ENCODE measurements at regions not wholly inside any gene's neighbourhood (a gene's known extent, or its start where the extent isn't known, plus 50 kb on each side); places are given as distances from the start of the nearest gene placed in this dataset.
"Not testable (repeated sequence)": the region's sequence is repeated elsewhere in the genome, so short reads cannot be mapped to it uniquely, and the experiment has no call there.

DNA sequence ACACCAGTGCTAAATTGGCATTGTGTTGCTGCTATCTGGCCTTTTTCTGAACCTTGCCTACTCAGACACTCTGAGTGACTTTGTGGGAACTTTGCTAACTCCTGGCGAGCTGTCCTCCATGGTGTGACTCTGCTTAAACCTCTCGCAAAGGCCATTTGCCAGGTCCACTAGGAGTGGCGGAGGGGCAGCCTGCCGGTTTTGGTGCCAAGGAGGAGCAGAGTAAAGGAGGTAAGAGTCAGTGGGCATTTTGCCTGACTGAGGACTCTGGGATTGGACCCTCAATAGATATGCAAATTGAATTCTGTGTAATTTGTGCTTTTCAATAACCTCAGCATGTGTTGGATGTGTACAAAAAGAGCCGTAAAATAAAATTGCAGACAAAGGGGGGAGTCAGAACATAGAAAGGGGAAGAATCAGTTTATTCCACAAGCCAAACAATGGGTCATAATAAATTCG lies 386.6 kb upstream of the NFIA start:
- Histone ChIP-seq H4K20me1 (ENCODE audit: insufficient read depth) (no peaks in the 10 kb centered on the region), H3K27me3 (ENCODE audit: insufficient read depth, low read depth) (no peaks in the 10 kb centered on the region), H3K27ac (no peak overlapping the region), H3K4me2 (no peak overlapping the region), H3K79me2 (ENCODE audit: insufficient read depth, low read depth) (no peaks in the 10 kb centered on the region), H3K9ac (no peak overlapping the region), H3K4me1 (ENCODE audit: low read depth, poor library complexity, severe bottlenecking) (no peaks in the 10 kb centered on the region), H3K4me3 (IDR thresholded peaks at IDR 0.05; ENCODE audit: insufficient read depth, low read depth, low read length) (no peak overlapping the region), H2AFZ (ENCODE audit: low read depth) (no peak overlapping the region), H3K36me3 (ENCODE audit: insufficient read depth) (no peaks in the 10 kb centered on the region)
- TF ChIP-seq, protein P1, sequence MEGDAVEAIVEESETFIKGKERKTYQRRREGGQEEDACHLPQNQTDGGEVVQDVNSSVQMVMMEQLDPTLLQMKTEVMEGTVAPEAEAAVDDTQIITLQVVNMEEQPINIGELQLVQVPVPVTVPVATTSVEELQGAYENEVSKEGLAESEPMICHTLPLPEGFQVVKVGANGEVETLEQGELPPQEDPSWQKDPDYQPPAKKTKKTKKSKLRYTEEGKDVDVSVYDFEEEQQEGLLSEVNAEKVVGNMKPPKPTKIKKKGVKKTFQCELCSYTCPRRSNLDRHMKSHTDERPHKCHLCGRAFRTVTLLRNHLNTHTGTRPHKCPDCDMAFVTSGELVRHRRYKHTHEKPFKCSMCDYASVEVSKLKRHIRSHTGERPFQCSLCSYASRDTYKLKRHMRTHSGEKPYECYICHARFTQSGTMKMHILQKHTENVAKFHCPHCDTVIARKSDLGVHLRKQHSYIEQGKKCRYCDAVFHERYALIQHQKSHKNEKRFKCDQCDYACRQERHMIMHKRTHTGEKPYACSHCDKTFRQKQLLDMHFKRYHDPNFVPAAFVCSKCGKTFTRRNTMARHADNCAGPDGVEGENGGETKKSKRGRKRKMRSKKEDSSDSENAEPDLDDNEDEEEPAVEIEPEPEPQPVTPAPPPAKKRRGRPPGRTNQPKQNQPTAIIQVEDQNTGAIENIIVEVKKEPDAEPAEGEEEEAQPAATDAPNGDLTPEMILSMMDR (conservative IDR thresholded peaks at IDR 0.05; ENCODE audit: low read depth, low read length), result no peak

- no peaks in the 10 kb centered on the region for H4K20me1 ChIP-seq (ENCODE audit: insufficient read depth)
- no peak overlapping the region for H3K4me3 ChIP-seq (IDR thresholded peaks at IDR 0.05; ENCODE audit: insufficient read depth, low read depth, low read length)
- TF ChIP-seq, protein P1 (conservative IDR thresholded peaks at IDR 0.05; ENCODE audit: low read depth, low read length), result no peak
- no peak overlapping the region for H3K9ac ChIP-seq
- H3K4me1 ChIP-seq (ENCODE audit: low read depth, poor library complexity, severe bottlenecking), result no peaks in the 10 kb centered on the region
- no peak overlapping the region for H2AFZ ChIP-seq (ENCODE audit: low read depth)
- no peaks in the 10 kb centered on the region for H3K79me2 ChIP-seq (ENCODE audit: insufficient read depth, low read depth)
- no peak overlapping the region for H3K4me2 ChIP-seq
- no peaks in the 10 kb centered on the region for H3K36me3 ChIP-seq (ENCODE audit: insufficient read depth)
- no peaks in the 10 kb centered on the region for H3K27me3 ChIP-seq (ENCODE audit: insufficient read depth, low read depth)
- no peak overlapping the region for H3K27ac ChIP-seq
Observed at GRCh38 chr1:60694980-60695379, 387.4 kb upstream of the NFIA start.

- H4K20me1 ChIP-seq (ENCODE audit: insufficient read depth), result no peaks in the 10 kb centered on the region
- no peak overlapping the region for H3K27ac ChIP-seq
- H3K36me3 ChIP-seq (ENCODE audit: insufficient read depth), result no peaks in the 10 kb centered on the region
- no peaks in the 10 kb centered on the region for H3K27me3 ChIP-seq (ENCODE audit: insufficient read depth, low read depth)
- TF ChIP-seq, protein P1 (conservative IDR thresholded peaks at IDR 0.05; ENCODE audit: low read depth, low read length), result no peak
- no peaks in the 10 kb centered on the region for H3K79me2 ChIP-seq (ENCODE audit: insufficient read depth, low read depth)
- no peak overlapping the region for H3K4me2 ChIP-seq
- H3K4me3 ChIP-seq (IDR thresholded peaks at IDR 0.05; ENCODE audit: insufficient read depth, low read depth, low read length), result no peak overlapping the region
- H2AFZ ChIP-seq (ENCODE audit: low read depth), result no peak overlapping the region
- H3K4me1 ChIP-seq (ENCODE audit: low read depth, poor library complexity, severe bottlenecking), result no peaks in the 10 kb centered on the region
- no peak overlapping the region for H3K9ac ChIP-seq
Observed at GRCh38 chr1:60692031-60692430, 390.3 kb upstream of the NFIA start.

DNA sequence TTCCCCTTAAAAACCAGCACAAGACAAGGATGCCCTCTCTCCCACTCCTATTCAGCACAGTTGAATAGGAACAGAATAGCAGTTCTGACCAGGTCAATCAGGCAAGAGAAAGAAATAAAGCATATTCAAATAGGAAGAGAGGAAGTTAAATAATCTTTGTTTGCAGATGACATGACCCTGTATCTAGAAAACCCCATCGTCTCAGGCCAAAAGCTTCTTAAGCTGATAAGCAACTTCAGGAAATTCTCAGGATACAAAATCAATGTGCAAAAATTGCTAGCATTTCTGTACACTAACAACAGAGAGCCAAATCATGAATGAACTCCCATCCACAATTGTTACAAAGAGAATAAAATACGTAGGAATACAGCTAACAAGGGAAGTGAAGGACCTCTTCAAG lies 394.1 kb upstream of the NFIA start:
- not testable (repeated sequence) for H3K4me2 ChIP-seq; H3K4me3 ChIP-seq (IDR thresholded peaks at IDR 0.05; ENCODE audit: insufficient read depth, low read depth, low read length); H3K4me1 ChIP-seq (ENCODE audit: low read depth, poor library complexity, severe bottlenecking); H3K27me3 ChIP-seq (ENCODE audit: insufficient read depth, low read depth); H3K36me3 ChIP-seq (ENCODE audit: insufficient read depth); H3K9ac ChIP-seq; H3K79me2 ChIP-seq (ENCODE audit: insufficient read depth, low read depth); H4K20me1 ChIP-seq (ENCODE audit: insufficient read depth); H2AFZ ChIP-seq (ENCODE audit: low read depth); H3K27ac ChIP-seq

DNA sequence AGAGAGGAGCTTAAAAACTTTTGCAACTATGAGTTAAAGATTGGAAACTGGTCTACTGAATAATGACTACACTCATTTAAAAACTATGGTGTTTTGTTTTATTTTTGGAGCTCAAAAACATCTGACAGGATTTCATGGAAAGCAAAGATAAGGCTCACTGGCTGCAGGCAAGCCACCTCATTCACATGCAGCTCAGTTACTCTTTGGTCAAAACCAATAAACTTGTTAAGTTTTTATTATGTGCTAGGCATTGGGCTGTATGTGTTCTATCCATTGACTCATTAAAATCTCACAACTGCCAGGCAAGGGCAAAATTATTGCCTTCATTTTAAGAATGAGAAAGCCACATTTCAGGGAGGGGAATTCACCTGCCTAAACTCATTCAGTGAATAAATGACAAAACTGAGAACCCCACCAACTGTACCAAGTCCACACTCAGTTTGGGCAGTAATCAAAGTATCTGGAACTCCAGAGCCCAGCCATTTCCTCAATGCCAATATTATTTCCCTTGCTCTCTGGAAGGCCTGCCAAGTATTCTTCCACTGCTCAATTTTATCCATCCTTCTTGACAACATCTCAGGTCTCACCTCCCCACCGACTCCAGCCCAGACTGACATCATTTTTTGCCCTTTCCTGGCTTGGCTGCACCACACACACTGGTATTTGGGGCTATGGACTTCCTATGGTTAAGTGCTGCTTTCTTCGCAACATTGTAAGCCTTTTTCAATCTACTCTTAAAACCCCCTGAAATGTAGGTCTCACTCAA lies 401.1 kb upstream of the NFIA start:
- H3K36me3 ChIP-seq (ENCODE audit: insufficient read depth), result no peaks in the 10 kb centered on the region
- no peaks in the 10 kb centered on the region for H3K79me2 ChIP-seq (ENCODE audit: insufficient read depth, low read depth)
- H4K20me1 ChIP-seq (ENCODE audit: insufficient read depth), result no peaks in the 10 kb centered on the region
- H3K27me3 ChIP-seq (ENCODE audit: insufficient read depth, low read depth), result no peaks in the 10 kb centered on the region
- no peak overlapping the region for H3K4me3 ChIP-seq (IDR thresholded peaks at IDR 0.05; ENCODE audit: insufficient read depth, low read depth, low read length)
- H3K9ac ChIP-seq, result no peak overlapping the region
- no peak overlapping the region for H3K27ac ChIP-seq
- no peak overlapping the region for H2AFZ ChIP-seq (ENCODE audit: low read depth)
- TF ChIP-seq, protein P1 (conservative IDR thresholded peaks at IDR 0.05; ENCODE audit: low read depth, low read length), result no peak
- no peak overlapping the region for H3K4me2 ChIP-seq
- H3K4me1 ChIP-seq (ENCODE audit: low read depth, poor library complexity, severe bottlenecking), result no peaks in the 10 kb centered on the region
